ENCODE measurements at regions not wholly inside any gene's neighbourhood (a gene's known extent, or its start where the extent isn't known, plus 50 kb on each side); places are given as distances from the start of the nearest gene placed in this dataset.

GRCh38 chr5:8919096-8919495 lies 626.8 kb downstream of the SEMA5A start:
- TF ChIP-seq CTCF (IDR thresholded peaks at IDR 0.05) (no peak), EP300 (IDR thresholded peaks at IDR 0.05) (no peak), POLR2AphosphoS5 (IDR thresholded peaks at IDR 0.05) (no peak), POLR2A (IDR thresholded peaks at IDR 0.05) (no peak)
